RWPE2 (cell line): ENCODE measurements at regions not wholly inside any gene's neighbourhood (a gene's known extent, or its start where the extent isn't known, plus 50 kb on each side); places are given as distances from the start of the nearest gene placed in this dataset.

ENCODE experiments used
- ATAC-seq: fragments of 200-7000 bp; cut with Tn5 transposase; 3 replicates; pipeline ENCODE4 v1.9.1; 2021; ENCODE audit warnings: low read depth
- DNase-seq: peaks from one replicate; pipeline ENCODE4 v3.0.0-alpha.2; 2020; ENCODE audit warnings: low spot score
- H3K27ac ChIP-seq: fragments of 450-650 bp; 2 replicates; pipeline ENCODE4 v1.5.1; 2017; ENCODE audit warnings: mild to moderate bottlenecking; ENCODE audit not compliant: poor library complexity, severe bottlenecking
- H3K27me3 ChIP-seq: fragments of 250-450 bp; sonication (Bioruptor Pico); 2 replicates; pipeline ENCODE4 v1.5.1; 2021; ENCODE audit warnings: mild to moderate bottlenecking, moderate library complexity; ENCODE audit not compliant: insufficient read depth, poor library complexity, severe bottlenecking
- H3K36me3 ChIP-seq: fragments of 250-450 bp; sonication (Bioruptor Pico); 2 replicates; pipeline ENCODE4 v1.5.1; 2020; ENCODE audit warnings: low read depth, mild to moderate bottlenecking, moderate library complexity
- H3K4me1 ChIP-seq: fragments of 250-450 bp; sonication (Bioruptor Pico); 2 replicates; pipeline ENCODE4 v1.5.1; 2021; ENCODE audit warnings: mild to moderate bottlenecking, moderate library complexity; ENCODE audit not compliant: insufficient read depth, poor library complexity, severe bottlenecking
- H3K4me3 ChIP-seq: fragments of 250-450 bp; sonication (Bioruptor Pico); 2 replicates; pipeline ENCODE4 v1.5.1; 2021; ENCODE audit warnings: mild to moderate bottlenecking, moderate library complexity; ENCODE audit not compliant: severe bottlenecking
- H3K9me3 ChIP-seq: fragments of 250-450 bp; sonication (Bioruptor Pico); 2 replicates; pipeline ENCODE4 v1.5.1; 2021; ENCODE audit warnings: mild to moderate bottlenecking, moderate library complexity; ENCODE audit not compliant: severe bottlenecking
- CTCF ChIP-seq: fragments of 450-650 bp; IDR thresholded peaks from one replicate; pipeline ENCODE4 v1.5.1; 2017; ENCODE audit warnings: mild to moderate bottlenecking, moderate library complexity; ENCODE audit not compliant: poor library complexity, severe bottlenecking

GRCh38 chr6:23202207-23202606 lies 632.8 kb downstream of the HDGFL1 start:
- Histone ChIP-seq H3K4me3 (no peak overlapping the region), H3K36me3 (no peaks in the 10 kb centered on the region), H3K27ac (no peak overlapping the region), H3K27me3 (no peaks in the 10 kb centered on the region), H3K4me1 (no peaks in the 10 kb centered on the region), H3K9me3 (no peaks in the 10 kb centered on the region)
- no peak for ATAC-seq
- TF ChIP-seq CTCF = no peak
- no peak for DNase-seq

GRCh38 chr6:23212398-23212797 lies 643.0 kb downstream of the HDGFL1 start:
- no peaks in the 10 kb centered on the region for H3K36me3 ChIP-seq
- no peaks in the 10 kb centered on the region for H3K9me3 ChIP-seq
- no peaks in the 10 kb centered on the region for H3K27me3 ChIP-seq
- no peaks in the 10 kb centered on the region for H3K4me1 ChIP-seq
- no peak overlapping the region for H3K27ac ChIP-seq
- ATAC-seq (no peak), DNase-seq (no peak)
- no peak overlapping the region for H3K4me3 ChIP-seq
- TF ChIP-seq CTCF = no peak

GRCh38 chr6:23213193-23213592 lies 643.8 kb downstream of the HDGFL1 start:
- Histone ChIP-seq H3K36me3 (no peaks in the 10 kb centered on the region), H3K27me3 (no peaks in the 10 kb centered on the region), H3K4me3 (no peak overlapping the region), H3K9me3 (no peaks in the 10 kb centered on the region), H3K27ac (no peak overlapping the region), H3K4me1 (no peaks in the 10 kb centered on the region)
- no peak for ATAC-seq
- DNase-seq = no peak
- no peak for TF ChIP-seq CTCF

GRCh38 chr6:23213651-23214050 lies 644.3 kb downstream of the HDGFL1 start:
- no peak for TF ChIP-seq CTCF
- DNase-seq (no peak), ATAC-seq (no peak)
- Histone ChIP-seq H3K27me3 (no peaks in the 10 kb centered on the region), H3K27ac (no peak overlapping the region), H3K4me3 (no peak overlapping the region), H3K9me3 (no peaks in the 10 kb centered on the region), H3K4me1 (no peaks in the 10 kb centered on the region), H3K36me3 (no peaks in the 10 kb centered on the region)

GRCh38 chr6:23218751-23219150 lies 649.4 kb downstream of the HDGFL1 start:
- Histone ChIP-seq H3K27ac (no peak overlapping the region), H3K4me3 (no peak overlapping the region), H3K36me3 (no peaks in the 10 kb centered on the region), H3K4me1 (no peaks in the 10 kb centered on the region), H3K27me3 (no peaks in the 10 kb centered on the region), H3K9me3 (no peaks in the 10 kb centered on the region)
- DNase-seq (no peak), ATAC-seq (no peak)
- TF ChIP-seq CTCF = no peak
